Tibial artery (tissue), 4 donors: ENCODE measurements at regions not wholly inside any gene's neighbourhood (a gene's known extent, or its start where the extent isn't known, plus 50 kb on each side); places are given as distances from the start of the nearest gene placed in this dataset.

Experiments used
- DNase-seq, 2 donors: peaks; one replicate each; pipeline ENCODE4 v3.0.0-alpha.2; 2019
- H3K27ac ChIP-seq, 2 donors: fragments of 200-600 bp; sonication (generic) in 1 of 2; 1 replicate in 1 of 2; 2 replicates in 1 of 2; pipeline ENCODE4 v1.5.1; 2018 to 2019; ENCODE audit warnings: mild to moderate bottlenecking in 1 of 2
- H3K27me3 ChIP-seq, 2 donors: fragments of 200-600 bp; sonication (generic) in 1 of 2; one replicate each; pipeline versions ENCODE4 v1.5.1 to v1.6.0; 2016 to 2019
- H3K36me3 ChIP-seq, 3 donors: fragments of 200-600 bp; sonication (generic) in 2 of 3; one replicate each; pipeline ENCODE4 v1.5.1; 2016 to 2019; ENCODE audit warnings: mild to moderate bottlenecking in 2 of 3
- H3K4me1 ChIP-seq, 4 donors: fragments of 200-600 bp; sonication (generic) in 2 of 4; 1 replicate in 3 of 4; 2 replicates in 1 of 4; pipeline ENCODE4 v1.5.1; 2016 to 2019
- H3K4me3 ChIP-seq, 2 donors: fragments of 200-600 bp; sonication (generic) in 1 of 2; 1 replicate in 1 of 2; 2 replicates in 1 of 2; pipeline ENCODE4 v1.5.1; 2018 to 2019; ENCODE audit warnings: mild to moderate bottlenecking in 2 of 2
- H3K9me3 ChIP-seq, 3 donors: fragments of 200-600 bp; sonication (generic) in 1 of 3; one replicate each; pipeline ENCODE4 v1.5.1; 2016 to 2019
- intact Hi-C: fragments of 100-400 bp; cut with DNase I; formaldehyde crosslinking; loops from one replicate; pipeline ENCODE4 v1.15.0; 2023; ENCODE audit warnings: low total_unique reads
- TF ChIP-seq, protein P1 (sequence below), 2 experiments: fragments of 200-600 bp in 1 of 2; fragments of 450-650 bp in 1 of 2; IDR thresholded peaks; one replicate each; pipeline ENCODE4 v1.5.1; 2017 to 2019; ENCODE audit warnings: antibody characterized with exemption in 2 of 2, mild to moderate bottlenecking in 1 of 2, moderate library complexity in 1 of 2

- Histone ChIP-seq H3K27ac (no peak overlapping the region), H3K36me3 (no peaks in the 10 kb centered on the region), H3K9me3 (no peaks in the 10 kb centered on the region), H3K27me3 (no peaks in the 10 kb centered on the region), H3K4me3 (no peak overlapping the region), H3K4me1 (no peaks in the 10 kb centered on the region)
- TF ChIP-seq, protein P1, sequence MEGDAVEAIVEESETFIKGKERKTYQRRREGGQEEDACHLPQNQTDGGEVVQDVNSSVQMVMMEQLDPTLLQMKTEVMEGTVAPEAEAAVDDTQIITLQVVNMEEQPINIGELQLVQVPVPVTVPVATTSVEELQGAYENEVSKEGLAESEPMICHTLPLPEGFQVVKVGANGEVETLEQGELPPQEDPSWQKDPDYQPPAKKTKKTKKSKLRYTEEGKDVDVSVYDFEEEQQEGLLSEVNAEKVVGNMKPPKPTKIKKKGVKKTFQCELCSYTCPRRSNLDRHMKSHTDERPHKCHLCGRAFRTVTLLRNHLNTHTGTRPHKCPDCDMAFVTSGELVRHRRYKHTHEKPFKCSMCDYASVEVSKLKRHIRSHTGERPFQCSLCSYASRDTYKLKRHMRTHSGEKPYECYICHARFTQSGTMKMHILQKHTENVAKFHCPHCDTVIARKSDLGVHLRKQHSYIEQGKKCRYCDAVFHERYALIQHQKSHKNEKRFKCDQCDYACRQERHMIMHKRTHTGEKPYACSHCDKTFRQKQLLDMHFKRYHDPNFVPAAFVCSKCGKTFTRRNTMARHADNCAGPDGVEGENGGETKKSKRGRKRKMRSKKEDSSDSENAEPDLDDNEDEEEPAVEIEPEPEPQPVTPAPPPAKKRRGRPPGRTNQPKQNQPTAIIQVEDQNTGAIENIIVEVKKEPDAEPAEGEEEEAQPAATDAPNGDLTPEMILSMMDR (IDR thresholded peaks at IDR 0.05): no peak
- intact Hi-C loops: no loop called here
- DNase-seq: no peak
Measured at GRCh38 chr2:163389838-163390237, 346.0 kb downstream of the FIGN start.

DNA sequence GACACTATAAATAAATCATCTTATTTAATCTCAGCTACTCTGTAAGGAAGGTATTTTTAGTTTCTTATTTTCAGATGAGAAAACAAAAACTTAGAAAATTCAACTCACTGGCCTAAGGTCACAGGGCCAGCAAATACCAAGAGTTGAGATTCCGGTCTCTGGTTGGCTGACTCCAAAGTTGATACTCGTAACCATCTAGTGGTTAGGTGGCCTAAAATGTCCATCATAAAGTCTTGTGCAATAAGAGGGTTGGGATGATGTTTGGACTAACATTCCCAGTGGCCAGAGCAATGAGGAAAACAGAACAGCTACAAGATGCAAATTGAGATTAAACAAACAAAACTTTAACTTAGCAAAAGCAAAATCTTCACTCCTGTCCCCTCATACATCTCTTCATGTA, 360.3 kb downstream of the FIGN start:
- Histone ChIP-seq H3K27ac (no peak overlapping the region), H3K27me3 (no peaks in the 10 kb centered on the region), H3K9me3 (no peaks in the 10 kb centered on the region), H3K36me3 (no peaks in the 10 kb centered on the region), H3K4me1 (no peaks in the 10 kb centered on the region), H3K4me3 (no peak overlapping the region)
- TF ChIP-seq, protein P1 (IDR thresholded peaks at IDR 0.05): no peak
- DNase-seq: no peak
- intact Hi-C loops: no loop called here

DNA sequence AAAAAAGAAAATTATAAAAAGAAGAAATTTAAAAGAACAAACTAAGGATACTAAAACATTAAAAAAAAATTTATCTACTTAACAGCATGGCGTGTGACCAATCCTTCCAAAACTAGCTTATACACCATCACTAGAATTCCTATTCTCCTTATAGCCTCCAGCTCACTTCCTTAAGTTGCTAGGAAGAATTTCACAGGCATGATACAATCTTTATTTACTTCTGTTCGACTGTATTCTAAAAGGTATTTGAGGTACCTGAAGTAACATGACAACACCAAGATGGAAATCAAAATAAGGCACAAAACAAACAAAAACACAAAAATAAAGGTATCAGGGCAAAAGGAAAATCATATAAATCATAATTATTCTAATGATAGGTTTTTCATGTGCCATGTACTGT, 360.7 kb downstream of the FIGN start:
- Histone ChIP-seq H3K4me3 (no peak overlapping the region), H3K36me3 (no peaks in the 10 kb centered on the region), H3K9me3 (no peaks in the 10 kb centered on the region), H3K27me3 (no peaks in the 10 kb centered on the region), H3K4me1 (no peaks in the 10 kb centered on the region), H3K27ac (no peak overlapping the region)
- intact Hi-C loops: no loop called here
- TF ChIP-seq, protein P1 (IDR thresholded peaks at IDR 0.05): no peak
- DNase-seq: no peak

DNA sequence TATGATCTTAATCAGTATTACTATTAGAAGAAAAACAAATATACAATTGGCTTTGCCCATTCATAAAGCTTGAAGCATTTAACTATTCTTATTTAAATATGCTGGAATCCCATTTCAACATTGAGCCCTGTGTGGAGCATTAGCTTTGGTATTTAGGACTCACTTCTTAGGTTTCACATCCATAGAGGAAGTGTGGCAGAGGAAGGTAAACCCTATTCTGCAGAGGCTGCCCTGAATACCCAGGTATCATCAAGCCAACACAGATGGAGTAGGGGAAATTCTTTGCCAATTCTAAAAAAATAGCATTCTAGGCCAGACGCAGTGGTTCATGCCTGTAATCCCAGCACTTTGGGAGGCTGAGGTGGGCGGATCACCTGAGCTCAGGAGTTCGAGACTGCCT, 361.5 kb downstream of the FIGN start:
- Histone ChIP-seq H3K9me3 (no peaks in the 10 kb centered on the region), H3K36me3 (no peaks in the 10 kb centered on the region), H3K4me1 (no peaks in the 10 kb centered on the region), H3K4me3 (no peak overlapping the region), H3K27me3 (no peaks in the 10 kb centered on the region), H3K27ac (no peak overlapping the region)
- TF ChIP-seq, protein P1 (IDR thresholded peaks at IDR 0.05): no peak
- intact Hi-C loops: no loop called here
- no peak for DNase-seq

- no peaks in the 10 kb centered on the region for H3K36me3 ChIP-seq
- intact Hi-C loops: no loop called here
- TF ChIP-seq, protein P1 (IDR thresholded peaks at IDR 0.05): no peak
- no peak overlapping the region for H3K27ac ChIP-seq
- H3K4me1 ChIP-seq: no peaks in the 10 kb centered on the region
- DNase-seq: no peak
- no peaks in the 10 kb centered on the region for H3K27me3 ChIP-seq
- H3K4me3 ChIP-seq: no peak overlapping the region
- H3K9me3 ChIP-seq: no peaks in the 10 kb centered on the region
Measured at GRCh38 chr2:163373496-163373895, 362.3 kb downstream of the FIGN start.

GRCh38 chr2:163370169-163370886, 365.5 kb downstream of the FIGN start:
- no peak overlapping the region for H3K4me3 ChIP-seq
- no peaks in the 10 kb centered on the region for H3K27me3 ChIP-seq
- no peaks in the 10 kb centered on the region for H3K36me3 ChIP-seq
- H3K4me1 ChIP-seq: no peaks in the 10 kb centered on the region
- H3K27ac ChIP-seq: no peak overlapping the region
- intact Hi-C loops: no loop called here
- H3K9me3 ChIP-seq: no peaks in the 10 kb centered on the region
- TF ChIP-seq, protein P1 (IDR thresholded peaks at IDR 0.05): no peak
- no peak for DNase-seq
